ENCODE measurements at regions not wholly inside any gene's neighbourhood (a gene's known extent, or its start where the extent isn't known, plus 50 kb on each side); places are given as distances from the start of the nearest gene placed in this dataset.

DNA sequence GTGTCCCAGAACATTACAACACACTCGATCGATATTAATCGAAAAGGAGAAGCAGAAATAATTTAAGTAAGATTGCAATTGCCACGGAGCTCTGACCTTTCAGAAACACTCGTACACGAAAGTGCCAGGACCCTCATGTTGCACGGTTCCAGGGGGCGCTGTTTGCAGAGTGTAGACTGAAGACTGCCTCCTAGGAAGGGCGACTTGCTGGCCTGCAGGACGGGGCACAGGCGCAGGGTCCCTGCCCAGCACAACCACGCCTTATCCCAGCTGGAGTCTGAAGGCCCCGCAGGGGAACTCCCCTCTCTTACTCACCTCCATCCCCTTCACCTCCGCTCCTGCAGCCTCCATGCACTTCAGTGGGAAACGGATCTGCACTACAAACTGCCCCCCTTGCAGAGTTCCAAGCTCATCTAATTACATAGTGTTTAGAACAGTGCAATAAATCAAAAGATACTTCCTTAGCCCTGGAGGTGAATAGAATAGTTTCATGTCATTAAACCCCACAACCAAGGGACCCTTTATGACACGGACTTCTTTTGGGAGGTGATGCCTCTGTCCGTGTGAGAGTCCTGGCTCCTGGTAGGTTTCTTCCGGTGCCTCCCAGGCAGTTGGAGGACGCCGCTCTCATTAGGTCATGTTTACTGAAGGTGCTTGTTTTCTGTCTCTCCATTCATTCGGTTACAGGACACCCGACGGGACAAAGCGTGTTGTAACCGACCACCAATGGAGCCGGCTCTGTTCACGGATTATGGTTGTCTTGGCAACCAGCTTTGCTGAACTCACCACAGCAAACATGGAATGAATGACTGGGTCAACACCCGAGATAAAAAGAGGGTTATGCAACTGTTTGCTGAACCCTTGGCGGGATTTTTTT lies 262.2 kb downstream of the BAMBI start:
- TF ChIP-seq, protein P1, sequence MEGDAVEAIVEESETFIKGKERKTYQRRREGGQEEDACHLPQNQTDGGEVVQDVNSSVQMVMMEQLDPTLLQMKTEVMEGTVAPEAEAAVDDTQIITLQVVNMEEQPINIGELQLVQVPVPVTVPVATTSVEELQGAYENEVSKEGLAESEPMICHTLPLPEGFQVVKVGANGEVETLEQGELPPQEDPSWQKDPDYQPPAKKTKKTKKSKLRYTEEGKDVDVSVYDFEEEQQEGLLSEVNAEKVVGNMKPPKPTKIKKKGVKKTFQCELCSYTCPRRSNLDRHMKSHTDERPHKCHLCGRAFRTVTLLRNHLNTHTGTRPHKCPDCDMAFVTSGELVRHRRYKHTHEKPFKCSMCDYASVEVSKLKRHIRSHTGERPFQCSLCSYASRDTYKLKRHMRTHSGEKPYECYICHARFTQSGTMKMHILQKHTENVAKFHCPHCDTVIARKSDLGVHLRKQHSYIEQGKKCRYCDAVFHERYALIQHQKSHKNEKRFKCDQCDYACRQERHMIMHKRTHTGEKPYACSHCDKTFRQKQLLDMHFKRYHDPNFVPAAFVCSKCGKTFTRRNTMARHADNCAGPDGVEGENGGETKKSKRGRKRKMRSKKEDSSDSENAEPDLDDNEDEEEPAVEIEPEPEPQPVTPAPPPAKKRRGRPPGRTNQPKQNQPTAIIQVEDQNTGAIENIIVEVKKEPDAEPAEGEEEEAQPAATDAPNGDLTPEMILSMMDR (optimal IDR thresholded peaks at IDR 0.05 in 1 of 3, IDR thresholded peaks at IDR 0.05 in 1 of 3, conservative IDR thresholded peaks at IDR 0.05 in 1 of 3; ENCODE audit: extremely low read depth in 1 of 3, insufficient read depth in 2 of 3, low read length in 3 of 3) = peak in 2 of 3 experiments; percentile 7 to 36
- no peak for TF ChIP-seq EZH2 (IDR thresholded peaks at IDR 0.05; ENCODE audit: low read length)
- Histone ChIP-seq H3K9me3 (ENCODE audit: control insufficient read depth, low read depth, low read length) (no peaks in the 10 kb centered on the region), H3K4me1 (ENCODE audit: control insufficient read depth, extremely low read depth, insufficient read depth, low read length) (no peaks in the 10 kb centered on the region), H3K27ac (ENCODE audit: control insufficient read depth, insufficient read depth, low read length) (no peak overlapping the region), H3K4me3 (ENCODE audit: control insufficient read depth in 2 of 3, extremely low read depth in 1 of 3, insufficient read depth in 2 of 3, low read depth in 1 of 3, low read length in 3 of 3) (no peak overlapping the region), H3K9me1 (ENCODE audit: control insufficient read depth, extremely low read depth, insufficient read depth, low read length) (no peaks in the 10 kb centered on the region), H3K9ac (ENCODE audit: control insufficient read depth, extremely low read depth, insufficient read depth, low read length) (no peak overlapping the region), H2AFZ (ENCODE audit: control insufficient read depth, low read length) (no peak overlapping the region), H3K79me2 (ENCODE audit: control insufficient read depth, insufficient read depth, low read length) (no peaks in the 10 kb centered on the region), H3K36me3 (ENCODE audit: control insufficient read depth in 2 of 2, extremely low read depth in 1 of 2, insufficient read depth in 2 of 2, low read length in 2 of 2) (no peaks in the 10 kb centered on the region), H4K20me1 (ENCODE audit: control insufficient read depth, extremely low read depth, insufficient read depth, low read length) (no peaks in the 10 kb centered on the region), H3K4me2 (ENCODE audit: control insufficient read depth, extremely low read depth, insufficient read depth, low read depth, low read length) (no peak overlapping the region), H3K27me3 (ENCODE audit: control insufficient read depth, extremely low read depth, insufficient read depth, low read length) (peaks cover 3% of the 10 kb centered on the region)
- dilution Hi-C loops (cut with MboI; ENCODE audit: extremely low pct_ligation_motif_present, low sequenced_read_pairs) = no loop called here
- no peak for FAIRE-seq
- DNase-seq (ENCODE audit: low read depth, low spot score) = no peak

DNA sequence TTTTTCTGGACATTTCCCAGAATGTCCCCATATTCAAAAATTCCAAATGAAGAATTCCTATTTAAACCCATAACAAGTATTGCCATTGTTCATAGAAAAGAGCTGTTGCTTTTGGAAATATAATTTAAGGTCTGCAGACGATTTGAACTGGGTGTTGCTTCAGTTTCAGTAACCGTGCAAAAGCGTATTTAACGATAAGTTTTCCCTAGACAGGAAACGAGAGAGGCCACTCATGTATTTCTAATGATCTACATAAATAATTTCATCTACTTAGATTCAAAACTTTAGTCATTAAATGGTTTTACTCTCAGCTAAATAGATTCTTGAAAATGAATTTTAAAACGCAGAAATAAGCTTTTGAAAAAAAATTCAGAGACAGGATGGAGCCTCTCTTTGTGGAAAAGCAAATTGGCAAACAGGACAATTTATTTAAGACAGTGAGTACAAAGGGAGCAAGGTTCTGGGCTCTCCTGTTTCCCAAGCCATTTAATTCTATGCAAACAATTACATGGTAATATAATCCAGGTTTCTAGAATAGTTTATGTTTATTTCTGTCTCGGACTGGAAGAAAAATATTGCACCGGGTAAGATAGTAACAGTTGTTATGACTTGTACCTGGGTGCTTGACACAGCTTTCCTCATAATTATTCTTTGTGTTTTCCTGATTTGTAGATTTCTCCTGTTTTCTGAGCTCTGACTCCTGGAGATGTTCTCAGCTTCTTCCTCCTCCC lies 263.0 kb downstream of the BAMBI start:
- no peak for FAIRE-seq
- no peak overlapping the region for H3K27ac ChIP-seq (ENCODE audit: control insufficient read depth, insufficient read depth, low read length)
- H3K9ac ChIP-seq (ENCODE audit: control insufficient read depth, extremely low read depth, insufficient read depth, low read length) = no peak overlapping the region
- no peaks in the 10 kb centered on the region for H3K9me1 ChIP-seq (ENCODE audit: control insufficient read depth, extremely low read depth, insufficient read depth, low read length)
- no peaks in the 10 kb centered on the region for H3K79me2 ChIP-seq (ENCODE audit: control insufficient read depth, insufficient read depth, low read length)
- no peak overlapping the region for H3K4me2 ChIP-seq (ENCODE audit: control insufficient read depth, extremely low read depth, insufficient read depth, low read depth, low read length)
- no peak overlapping the region for H3K4me3 ChIP-seq (ENCODE audit: control insufficient read depth in 2 of 3, extremely low read depth in 1 of 3, insufficient read depth in 2 of 3, low read depth in 1 of 3, low read length in 3 of 3)
- H3K27me3 ChIP-seq (ENCODE audit: control insufficient read depth, extremely low read depth, insufficient read depth, low read length) = peaks cover 3% of the 10 kb centered on the region
- no peak overlapping the region for H2AFZ ChIP-seq (ENCODE audit: control insufficient read depth, low read length)
- dilution Hi-C loops (cut with MboI; ENCODE audit: extremely low pct_ligation_motif_present, low sequenced_read_pairs) = no loop called here
- no peaks in the 10 kb centered on the region for H3K9me3 ChIP-seq (ENCODE audit: control insufficient read depth, low read depth, low read length)
- H3K36me3 ChIP-seq (ENCODE audit: control insufficient read depth in 2 of 2, extremely low read depth in 1 of 2, insufficient read depth in 2 of 2, low read length in 2 of 2) = no peaks in the 10 kb centered on the region
- H4K20me1 ChIP-seq (ENCODE audit: control insufficient read depth, extremely low read depth, insufficient read depth, low read length) = no peaks in the 10 kb centered on the region
- no peak for TF ChIP-seq EZH2 (IDR thresholded peaks at IDR 0.05; ENCODE audit: low read length)
- TF ChIP-seq, protein P1 (optimal IDR thresholded peaks at IDR 0.05 in 1 of 3, IDR thresholded peaks at IDR 0.05 in 1 of 3, conservative IDR thresholded peaks at IDR 0.05 in 1 of 3; ENCODE audit: extremely low read depth in 1 of 3, insufficient read depth in 2 of 3, low read length in 3 of 3) = no peak
- no peaks in the 10 kb centered on the region for H3K4me1 ChIP-seq (ENCODE audit: control insufficient read depth, extremely low read depth, insufficient read depth, low read length)
- DNase-seq (ENCODE audit: low read depth, low spot score) = no peak
